ENCODE measurements at regions not wholly inside any gene's neighbourhood (a gene's known extent, or its start where the extent isn't known, plus 50 kb on each side); places are given as distances from the start of the nearest gene placed in this dataset.

DNA sequence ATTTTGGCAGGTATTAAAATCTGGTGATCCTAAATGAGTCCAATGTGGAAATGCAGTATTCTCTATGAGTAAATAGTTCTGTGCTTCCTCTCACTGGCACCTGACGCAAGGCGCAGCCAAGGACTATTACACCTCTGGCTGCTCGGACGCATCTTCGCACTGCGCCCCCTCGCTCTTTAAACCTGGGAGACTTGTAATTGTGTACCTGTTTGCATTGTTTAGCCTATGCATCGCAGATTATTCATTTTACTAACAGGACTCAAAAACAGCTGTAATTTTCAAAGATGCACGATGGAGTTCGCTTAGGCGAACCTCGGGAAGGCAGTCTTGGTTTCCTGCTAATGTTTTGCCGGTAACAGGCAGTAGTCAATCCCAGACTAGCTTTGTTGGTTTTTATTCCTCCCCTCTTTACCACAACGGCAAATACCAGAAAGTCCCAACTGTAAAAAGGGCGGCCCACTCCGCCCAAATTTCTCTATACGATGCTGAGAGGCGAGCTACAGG is 113.2 kb downstream of the KCNRG start:
- H3K4me3 ChIP-seq (replicated peaks; ENCODE audit: low read depth, low read length): no peak overlapping the region
- TF ChIP-seq, protein P1, sequence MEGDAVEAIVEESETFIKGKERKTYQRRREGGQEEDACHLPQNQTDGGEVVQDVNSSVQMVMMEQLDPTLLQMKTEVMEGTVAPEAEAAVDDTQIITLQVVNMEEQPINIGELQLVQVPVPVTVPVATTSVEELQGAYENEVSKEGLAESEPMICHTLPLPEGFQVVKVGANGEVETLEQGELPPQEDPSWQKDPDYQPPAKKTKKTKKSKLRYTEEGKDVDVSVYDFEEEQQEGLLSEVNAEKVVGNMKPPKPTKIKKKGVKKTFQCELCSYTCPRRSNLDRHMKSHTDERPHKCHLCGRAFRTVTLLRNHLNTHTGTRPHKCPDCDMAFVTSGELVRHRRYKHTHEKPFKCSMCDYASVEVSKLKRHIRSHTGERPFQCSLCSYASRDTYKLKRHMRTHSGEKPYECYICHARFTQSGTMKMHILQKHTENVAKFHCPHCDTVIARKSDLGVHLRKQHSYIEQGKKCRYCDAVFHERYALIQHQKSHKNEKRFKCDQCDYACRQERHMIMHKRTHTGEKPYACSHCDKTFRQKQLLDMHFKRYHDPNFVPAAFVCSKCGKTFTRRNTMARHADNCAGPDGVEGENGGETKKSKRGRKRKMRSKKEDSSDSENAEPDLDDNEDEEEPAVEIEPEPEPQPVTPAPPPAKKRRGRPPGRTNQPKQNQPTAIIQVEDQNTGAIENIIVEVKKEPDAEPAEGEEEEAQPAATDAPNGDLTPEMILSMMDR (IDR thresholded peaks at IDR 0.05; ENCODE audit: low read depth, low read length, missing control alignments): no peak
- no peak for DNase-seq (ENCODE audit: extremely low read depth, low read depth)

DNA sequence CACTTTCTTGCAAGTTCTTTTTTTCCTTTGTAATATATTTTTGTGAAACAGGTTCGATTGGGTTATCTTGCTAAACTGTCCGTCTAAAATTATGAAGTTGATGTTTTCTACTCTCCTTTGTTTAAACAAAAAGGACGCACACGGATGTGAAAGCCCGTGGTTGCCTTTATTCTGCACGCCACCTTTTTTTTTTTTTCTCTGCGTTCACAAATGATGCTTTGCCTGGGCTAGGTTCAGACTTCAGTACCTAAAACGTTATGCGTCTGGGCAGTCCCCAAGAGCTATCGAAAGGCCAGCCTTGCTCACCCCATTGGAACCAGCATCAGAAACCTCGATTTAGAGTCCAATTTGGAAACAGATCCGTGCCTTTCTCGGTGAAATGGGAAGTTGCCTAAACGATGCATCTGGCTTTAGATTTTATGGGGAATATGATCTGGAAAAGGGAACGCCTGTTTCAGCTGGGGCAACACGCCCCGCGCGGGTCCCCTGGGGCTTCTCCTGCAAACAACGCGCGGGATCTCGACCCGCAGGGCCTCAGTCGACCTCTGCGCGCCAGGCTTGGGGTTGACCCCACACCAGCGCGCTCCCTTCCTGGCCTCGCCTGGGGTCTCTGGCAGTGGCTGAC is 113.9 kb downstream of the KCNRG start:
- TF ChIP-seq, protein P1 (IDR thresholded peaks at IDR 0.05; ENCODE audit: low read depth, low read length, missing control alignments): no peak
- peak overlapping the region; percentile 36; the same call in 1 of the 2 replicates for H3K4me3 ChIP-seq (replicated peaks; ENCODE audit: low read depth, low read length)
- DNase-seq (ENCODE audit: extremely low read depth, low read depth): no peak

DNA sequence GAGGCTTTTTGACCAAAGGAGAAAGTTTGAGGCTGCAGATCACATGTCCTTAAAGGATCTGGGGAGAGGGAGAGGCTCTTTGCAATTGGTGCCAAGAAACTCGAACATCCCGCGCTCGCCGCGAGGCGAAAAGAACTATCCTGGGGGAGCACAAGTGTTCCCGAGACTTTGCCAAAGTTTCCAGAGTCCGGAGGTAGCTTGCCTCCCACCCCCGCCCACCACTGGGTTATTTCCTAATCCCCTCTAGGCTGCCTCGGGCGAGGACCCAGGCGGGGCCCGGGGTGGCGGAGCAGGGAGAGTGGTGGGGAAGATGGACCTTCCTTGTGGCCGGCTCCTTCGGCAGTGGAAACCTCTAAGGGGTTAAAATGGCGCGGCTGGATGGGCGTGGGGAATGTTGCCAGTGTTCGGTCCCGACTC is 114.5 kb downstream of the KCNRG start:
- peak overlapping the region; percentile 36 for H3K4me3 ChIP-seq (replicated peaks; ENCODE audit: low read depth, low read length)
- TF ChIP-seq, protein P1 (IDR thresholded peaks at IDR 0.05; ENCODE audit: low read depth, low read length, missing control alignments): no peak
- DNase-seq (ENCODE audit: extremely low read depth, low read depth): no peak

DNA sequence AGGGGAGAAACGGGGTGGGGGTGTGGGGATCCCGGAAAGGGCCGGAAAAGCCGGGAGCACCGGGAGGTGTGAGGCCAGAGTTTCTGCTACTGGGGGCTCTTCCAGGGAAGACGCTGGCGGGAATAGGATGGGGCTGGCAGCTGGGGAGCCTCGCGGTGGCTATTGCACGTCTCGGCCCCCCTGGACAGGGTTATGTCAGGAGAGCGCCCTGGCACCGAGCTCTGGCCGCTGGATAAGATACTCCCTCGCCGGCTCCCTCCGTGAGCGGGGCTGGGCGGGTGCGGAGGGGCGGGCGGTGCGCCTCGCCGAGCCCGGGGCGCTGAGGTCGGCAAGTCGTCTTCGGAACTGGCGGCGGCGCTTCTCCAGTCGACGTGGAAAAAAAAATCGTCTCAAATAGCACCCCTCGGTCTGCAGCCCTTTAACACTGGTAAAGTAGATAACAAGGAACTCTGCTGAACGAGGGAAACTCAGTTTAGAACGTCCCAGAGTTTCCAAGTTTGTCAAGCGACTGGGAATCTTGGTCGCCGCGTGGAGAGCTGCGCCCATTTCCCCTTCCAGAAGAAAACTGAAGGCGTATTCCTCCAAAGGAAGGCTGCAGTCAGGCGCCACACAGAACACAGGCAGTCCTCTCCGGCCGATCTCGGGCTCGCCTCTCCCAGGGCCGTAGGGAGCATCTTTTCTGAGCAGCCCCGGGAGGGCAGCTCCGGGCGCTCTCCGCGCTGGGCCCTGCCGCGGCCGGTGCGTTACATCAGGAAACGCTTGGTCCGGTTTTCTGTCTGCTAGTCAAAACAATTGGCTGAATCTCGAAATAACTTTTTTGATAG is 115.1 kb downstream of the KCNRG start:
- TF ChIP-seq, protein P1 (IDR thresholded peaks at IDR 0.05; ENCODE audit: low read depth, low read length, missing control alignments): no peak
- no peak for DNase-seq (ENCODE audit: extremely low read depth, low read depth)
- H3K4me3 ChIP-seq (replicated peaks; ENCODE audit: low read depth, low read length): peak overlapping the region; percentile 36

DNA sequence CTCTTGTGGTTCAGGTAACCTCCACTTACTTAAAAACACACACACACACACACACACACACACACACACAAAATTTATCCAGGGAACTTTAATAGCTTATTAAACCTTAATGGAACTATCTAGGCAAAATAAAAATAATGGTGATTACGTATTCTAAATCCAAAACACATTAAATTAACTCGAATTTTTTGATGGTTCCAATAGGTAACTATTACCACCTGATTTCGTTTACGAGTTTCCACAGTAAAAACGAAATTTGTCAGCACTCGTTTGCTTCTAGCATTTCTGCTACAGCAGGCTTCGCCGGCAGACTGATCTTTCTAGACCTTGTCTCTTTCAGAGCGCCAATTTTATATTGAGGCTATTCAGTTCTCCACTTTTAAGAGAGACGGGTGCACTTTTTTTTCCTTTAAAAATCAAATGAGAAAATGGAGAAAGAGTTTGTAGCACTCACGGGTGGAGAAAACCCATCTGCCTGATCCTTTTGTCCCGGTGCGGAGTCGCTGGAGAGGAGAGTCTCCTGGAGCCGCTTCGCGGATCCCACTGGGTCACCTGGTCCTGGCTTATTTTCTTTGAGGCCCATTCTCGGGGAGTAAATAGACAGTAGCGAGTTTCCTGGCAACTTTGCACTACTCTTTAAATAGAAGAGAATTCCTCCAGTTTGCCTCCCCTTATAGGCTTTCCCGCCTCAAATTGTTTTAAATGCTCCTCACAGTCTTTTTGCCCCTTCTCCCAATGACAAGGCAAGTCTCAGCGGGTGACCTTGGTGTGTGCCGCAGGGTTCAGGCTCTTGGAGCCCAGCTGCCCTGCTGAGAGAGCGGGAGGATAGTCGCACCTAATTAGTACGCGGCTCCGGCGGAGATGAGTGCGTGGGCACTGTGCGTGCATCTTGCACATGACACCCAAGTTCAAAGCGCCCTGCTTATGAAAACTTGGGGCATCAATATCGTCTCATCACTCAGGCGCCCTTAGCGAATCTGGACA is 117.0 kb downstream of the KCNRG start:
- TF ChIP-seq, protein P1 (IDR thresholded peaks at IDR 0.05; ENCODE audit: low read depth, low read length, missing control alignments): no peak
- H3K4me3 ChIP-seq (replicated peaks; ENCODE audit: low read depth, low read length): no peak overlapping the region
- DNase-seq (ENCODE audit: extremely low read depth, low read depth): no peak

DNA sequence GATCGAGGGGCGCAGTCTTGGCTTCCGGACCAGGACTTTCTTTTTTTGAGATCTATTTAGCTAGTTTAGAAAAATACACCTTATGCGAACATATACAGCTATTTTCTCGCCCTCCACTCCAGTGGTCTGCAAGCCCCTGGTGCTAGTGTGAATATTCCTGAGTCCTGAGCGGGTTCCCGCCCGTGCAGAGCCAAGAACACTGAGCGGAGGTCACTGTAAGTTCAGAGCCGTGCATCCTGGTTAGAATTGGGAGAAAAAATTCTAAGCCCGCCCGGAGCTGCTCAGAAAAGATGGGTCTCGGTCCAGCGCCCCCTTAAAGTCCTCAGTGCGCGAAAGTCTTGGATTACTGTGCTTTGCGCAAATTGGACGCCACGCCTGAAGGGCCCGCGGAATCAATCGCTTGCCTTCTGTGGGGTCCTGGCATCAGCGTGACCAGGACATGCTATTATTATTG is 117.7 kb downstream of the KCNRG start:
- H3K4me3 ChIP-seq (replicated peaks; ENCODE audit: low read depth, low read length): no peak overlapping the region
- TF ChIP-seq, protein P1 (IDR thresholded peaks at IDR 0.05; ENCODE audit: low read depth, low read length, missing control alignments): no peak
- no peak for DNase-seq (ENCODE audit: extremely low read depth, low read depth)
